GM23338 (cell line): ENCODE measurements at regions not wholly inside any gene's neighbourhood (a gene's known extent, or its start where the extent isn't known, plus 50 kb on each side); places are given as distances from the start of the nearest gene placed in this dataset.

ENCODE experiments used
- ATAC-seq: fragments of 200-7000 bp; cut with Tn5 transposase; 3 replicates; pipeline ENCODE4 v1.9.1; 2020
- DNase-seq: peaks from one replicate; pipeline ENCODE4 v3.0.0-alpha.2; 2015; ENCODE audit warnings: low spot score
- H2AFZ ChIP-seq: fragments of 200-600 bp; sonication (generic); 2 replicates; pipeline ENCODE4 v1.8.0; 2016; ENCODE audit warnings: antibody characterized with exemption, mild to moderate bottlenecking, moderate library complexity
- H3F3A ChIP-seq: fragments of 200-600 bp; sonication (generic); replicated peaks from 2 replicates; pipeline ENCODE4 v1.8.0; 2017; ENCODE audit warnings: antibody characterized with exemption, mixed run types, low read depth
- H3K27ac ChIP-seq: fragments of 200-600 bp; sonication (generic); 2 replicates; pipeline ENCODE4 v1.6.1; 2016; ENCODE audit warnings: low read depth
- H3K27me3 ChIP-seq: fragments of 200-600 bp; sonication (generic); 2 replicates; pipeline ENCODE4 v1.8.0; 2016; ENCODE audit warnings: mild to moderate bottlenecking, mixed run types, moderate library complexity; ENCODE audit not compliant: insufficient read depth
- H3K36me3 ChIP-seq: fragments of 200-600 bp; sonication (generic); 2 replicates; pipeline ENCODE4 v1.8.0; 2016; ENCODE audit warnings: mild to moderate bottlenecking; ENCODE audit not compliant: insufficient read depth
- H3K4me1 ChIP-seq: fragments of 200-600 bp; sonication (generic); 2 replicates; pipeline ENCODE4 v1.8.0; 2016; ENCODE audit warnings: mild to moderate bottlenecking, moderate library complexity; ENCODE audit not compliant: insufficient read depth
- H3K4me2 ChIP-seq: fragments of 200-600 bp; sonication (generic); 2 replicates; pipeline ENCODE4 v1.7.1; 2017; ENCODE audit warnings: mixed run types
- H3K4me3 ChIP-seq: fragments of 200-600 bp; sonication (generic); 2 replicates; pipeline ENCODE4 v1.6.1; 2016; ENCODE audit warnings: mixed run types
- H3K79me2 ChIP-seq: fragments of 200-600 bp; sonication (generic); replicated peaks from 2 replicates; pipeline ENCODE4 v1.8.0; 2017; ENCODE audit warnings: mild to moderate bottlenecking; ENCODE audit not compliant: insufficient read depth
- H3K9me2 ChIP-seq: fragments of 200-600 bp; sonication (generic); 2 replicates; pipeline ENCODE4 v1.8.0; 2017; ENCODE audit not compliant: insufficient read depth
- H4K20me1 ChIP-seq: fragments of 200-600 bp; sonication (generic); replicated peaks from 2 replicates; pipeline ENCODE4 v1.8.0; 2017; ENCODE audit warnings: mild to moderate bottlenecking; ENCODE audit not compliant: insufficient read depth
- H3K27ac Mint-ChIP-seq: 2 replicates; pipeline ENCODE4 v1.8.0; 2020; ENCODE audit warnings: inconsistent platforms, mild to moderate bottlenecking, moderate library complexity, mixed read lengths
- H3K27me3 Mint-ChIP-seq: 3 replicates; pipeline ENCODE4 v1.8.0; 2022; ENCODE audit warnings: low read depth, mild to moderate bottlenecking, moderate library complexity, mixed read lengths, inconsistent platforms; ENCODE audit not compliant: insufficient read depth, poor library complexity
- H3K36me3 Mint-ChIP-seq: 3 replicates; pipeline ENCODE4 v1.8.0; 2021; ENCODE audit warnings: low read depth, mild to moderate bottlenecking, inconsistent platforms, moderate library complexity, mixed read lengths
- H3K4me1 Mint-ChIP-seq: 3 replicates; pipeline ENCODE4 v1.8.0; 2020; ENCODE audit warnings: mild to moderate bottlenecking, inconsistent platforms, mixed read lengths
- H3K4me3 Mint-ChIP-seq: 3 replicates; pipeline ENCODE4 v1.8.0; 2021; ENCODE audit warnings: moderate library complexity, mild to moderate bottlenecking, inconsistent platforms, mixed read lengths
- H3K9me3 Mint-ChIP-seq: 3 replicates; pipeline ENCODE4 v1.8.0; 2020; ENCODE audit warnings: moderate library complexity, mild to moderate bottlenecking, inconsistent platforms, mixed read lengths
- CREB1 ChIP-seq: fragments of 250-450 bp; sonication (Bioruptor Pico); IDR thresholded peaks from 2 replicates; pipeline ENCODE4 v1.5.0; 2020; ENCODE audit warnings: low read depth, mild to moderate bottlenecking, moderate library complexity
- EZH2 ChIP-seq: fragments of 200-600 bp; sonication (generic); IDR thresholded peaks from one replicate; pipeline ENCODE4 v1.8.0; 2017; ENCODE audit warnings: antibody characterized with exemption, mild to moderate bottlenecking, low read depth; ENCODE audit not compliant: unreplicated experiment
- EZH2phosphoT487 ChIP-seq: fragments of 200-600 bp; sonication (generic); IDR thresholded peaks from one replicate; pipeline ENCODE4 v1.8.1; 2018; ENCODE audit warnings: antibody characterized with exemption; ENCODE audit not compliant: unreplicated experiment
- JUNB ChIP-seq: IDR thresholded peaks from one replicate; pipeline ENCODE4 v1.6.1; 2016; ENCODE audit warnings: antibody characterized with exemption; ENCODE audit not compliant: unreplicated experiment
- NANOG ChIP-seq: IDR thresholded peaks from 2 replicates; pipeline ENCODE4 v1.6.1; 2016; ENCODE audit warnings: antibody characterized with exemption, borderline replicate concordance
- POLR2AphosphoS5 ChIP-seq: IDR thresholded peaks from 2 replicates; pipeline ENCODE4 v1.6.1; 2016; ENCODE audit warnings: antibody characterized with exemption, low read depth
- STAT1 ChIP-seq: IDR thresholded peaks from one replicate; pipeline ENCODE4 v1.6.1; 2016; ENCODE audit warnings: antibody characterized with exemption; ENCODE audit not compliant: unreplicated experiment
- ZNF114 ChIP-seq: fragments of 250-450 bp; sonication (Bioruptor Pico); IDR thresholded peaks from 2 replicates; pipeline ENCODE4 v1.5.0; 2020; ENCODE audit warnings: mild to moderate bottlenecking, moderate library complexity
- ZNF331 ChIP-seq: fragments of 250-450 bp; sonication (Bioruptor Pico); IDR thresholded peaks from 2 replicates; pipeline ENCODE4 v1.5.0; 2020; ENCODE audit warnings: low read depth, mild to moderate bottlenecking, moderate library complexity
- TF ChIP-seq, protein P1 (sequence below), 2 experiments: fragments of 200-600 bp in 1 of 2; sonication (generic) in 1 of 2; conservative IDR thresholded peaks; 2 replicates each; pipeline versions ENCODE4 v1.5.1 to v1.6.1; 2016 to 2017; ENCODE audit warnings: antibody characterized with exemption in 2 of 2, low read depth in 2 of 2, mild to moderate bottlenecking in 2 of 2, moderate library complexity in 1 of 2
- TF ChIP-seq, protein P2 (sequence below): IDR thresholded peaks from 2 replicates; pipeline ENCODE4 v1.6.1; 2016; ENCODE audit warnings: antibody characterized with exemption
- TF ChIP-seq, protein P3 (sequence below): fragments of 250-450 bp; sonication (Bioruptor Pico); IDR thresholded peaks from 2 replicates; pipeline ENCODE4 v1.5.0; 2020; ENCODE audit warnings: mild to moderate bottlenecking, moderate library complexity
- TF ChIP-seq, protein P4 (sequence below): IDR thresholded peaks from one replicate; pipeline ENCODE4 v1.6.1; 2018; ENCODE audit warnings: antibody characterized with exemption; ENCODE audit not compliant: unreplicated experiment

DNA sequence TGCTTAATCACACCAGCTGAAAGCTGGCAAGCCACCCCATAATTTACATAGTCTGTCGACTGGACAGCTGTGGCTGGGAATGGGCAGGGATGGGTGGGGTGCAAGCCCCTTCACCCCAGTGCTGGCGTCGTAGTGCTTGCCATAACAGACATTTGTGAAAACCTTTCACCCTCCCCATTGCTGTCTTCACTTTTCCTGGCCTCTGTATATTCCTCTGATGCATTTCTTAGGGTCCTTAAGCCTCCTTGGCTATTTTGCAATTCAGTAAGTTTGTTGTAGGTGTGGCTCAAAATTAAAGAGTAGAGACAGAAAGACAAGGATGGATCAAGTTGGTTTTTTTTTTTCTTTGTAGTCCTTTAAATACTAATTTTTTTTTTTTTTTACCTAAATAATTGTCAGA lies 383.3 kb upstream of the MCTP2 start:
- H3K27me3 ChIP-seq = no peaks in the 10 kb centered on the region
- H2AFZ ChIP-seq = no peak overlapping the region
- peaks cover 7% of the 10 kb centered on the region; the same call in 1 of the 2 replicates for H3K4me1 ChIP-seq
- no peaks in the 10 kb centered on the region for H3F3A ChIP-seq
- DNase-seq (no peak), ATAC-seq (no peak)
- H3K27me3 Mint-ChIP-seq = peaks cover 2% of the 10 kb centered on the region
- no peaks in the 10 kb centered on the region for H3K36me3 ChIP-seq
- H3K4me2 ChIP-seq = no peak overlapping the region
- TF ChIP-seq, protein P1, sequence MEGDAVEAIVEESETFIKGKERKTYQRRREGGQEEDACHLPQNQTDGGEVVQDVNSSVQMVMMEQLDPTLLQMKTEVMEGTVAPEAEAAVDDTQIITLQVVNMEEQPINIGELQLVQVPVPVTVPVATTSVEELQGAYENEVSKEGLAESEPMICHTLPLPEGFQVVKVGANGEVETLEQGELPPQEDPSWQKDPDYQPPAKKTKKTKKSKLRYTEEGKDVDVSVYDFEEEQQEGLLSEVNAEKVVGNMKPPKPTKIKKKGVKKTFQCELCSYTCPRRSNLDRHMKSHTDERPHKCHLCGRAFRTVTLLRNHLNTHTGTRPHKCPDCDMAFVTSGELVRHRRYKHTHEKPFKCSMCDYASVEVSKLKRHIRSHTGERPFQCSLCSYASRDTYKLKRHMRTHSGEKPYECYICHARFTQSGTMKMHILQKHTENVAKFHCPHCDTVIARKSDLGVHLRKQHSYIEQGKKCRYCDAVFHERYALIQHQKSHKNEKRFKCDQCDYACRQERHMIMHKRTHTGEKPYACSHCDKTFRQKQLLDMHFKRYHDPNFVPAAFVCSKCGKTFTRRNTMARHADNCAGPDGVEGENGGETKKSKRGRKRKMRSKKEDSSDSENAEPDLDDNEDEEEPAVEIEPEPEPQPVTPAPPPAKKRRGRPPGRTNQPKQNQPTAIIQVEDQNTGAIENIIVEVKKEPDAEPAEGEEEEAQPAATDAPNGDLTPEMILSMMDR (conservative IDR thresholded peaks at IDR 0.05; ENCODE audit: low read depth in 2 of 2) = no peak
- TF ChIP-seq ZNF331 (CRISPR knock-in tag) (no peak), JUNB (no peak), EZH2 (no peak), NANOG (no peak), ZNF114 (CRISPR knock-in tag) (no peak), EZH2phosphoT487 (no peak), CREB1 (CRISPR knock-in tag) (no peak), STAT1 (no peak), POLR2AphosphoS5 (no peak)
- TF ChIP-seq, protein P2, sequence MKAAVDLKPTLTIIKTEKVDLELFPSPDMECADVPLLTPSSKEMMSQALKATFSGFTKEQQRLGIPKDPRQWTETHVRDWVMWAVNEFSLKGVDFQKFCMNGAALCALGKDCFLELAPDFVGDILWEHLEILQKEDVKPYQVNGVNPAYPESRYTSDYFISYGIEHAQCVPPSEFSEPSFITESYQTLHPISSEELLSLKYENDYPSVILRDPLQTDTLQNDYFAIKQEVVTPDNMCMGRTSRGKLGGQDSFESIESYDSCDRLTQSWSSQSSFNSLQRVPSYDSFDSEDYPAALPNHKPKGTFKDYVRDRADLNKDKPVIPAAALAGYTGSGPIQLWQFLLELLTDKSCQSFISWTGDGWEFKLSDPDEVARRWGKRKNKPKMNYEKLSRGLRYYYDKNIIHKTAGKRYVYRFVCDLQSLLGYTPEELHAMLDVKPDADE = no peak
- TF ChIP-seq, protein P3, sequence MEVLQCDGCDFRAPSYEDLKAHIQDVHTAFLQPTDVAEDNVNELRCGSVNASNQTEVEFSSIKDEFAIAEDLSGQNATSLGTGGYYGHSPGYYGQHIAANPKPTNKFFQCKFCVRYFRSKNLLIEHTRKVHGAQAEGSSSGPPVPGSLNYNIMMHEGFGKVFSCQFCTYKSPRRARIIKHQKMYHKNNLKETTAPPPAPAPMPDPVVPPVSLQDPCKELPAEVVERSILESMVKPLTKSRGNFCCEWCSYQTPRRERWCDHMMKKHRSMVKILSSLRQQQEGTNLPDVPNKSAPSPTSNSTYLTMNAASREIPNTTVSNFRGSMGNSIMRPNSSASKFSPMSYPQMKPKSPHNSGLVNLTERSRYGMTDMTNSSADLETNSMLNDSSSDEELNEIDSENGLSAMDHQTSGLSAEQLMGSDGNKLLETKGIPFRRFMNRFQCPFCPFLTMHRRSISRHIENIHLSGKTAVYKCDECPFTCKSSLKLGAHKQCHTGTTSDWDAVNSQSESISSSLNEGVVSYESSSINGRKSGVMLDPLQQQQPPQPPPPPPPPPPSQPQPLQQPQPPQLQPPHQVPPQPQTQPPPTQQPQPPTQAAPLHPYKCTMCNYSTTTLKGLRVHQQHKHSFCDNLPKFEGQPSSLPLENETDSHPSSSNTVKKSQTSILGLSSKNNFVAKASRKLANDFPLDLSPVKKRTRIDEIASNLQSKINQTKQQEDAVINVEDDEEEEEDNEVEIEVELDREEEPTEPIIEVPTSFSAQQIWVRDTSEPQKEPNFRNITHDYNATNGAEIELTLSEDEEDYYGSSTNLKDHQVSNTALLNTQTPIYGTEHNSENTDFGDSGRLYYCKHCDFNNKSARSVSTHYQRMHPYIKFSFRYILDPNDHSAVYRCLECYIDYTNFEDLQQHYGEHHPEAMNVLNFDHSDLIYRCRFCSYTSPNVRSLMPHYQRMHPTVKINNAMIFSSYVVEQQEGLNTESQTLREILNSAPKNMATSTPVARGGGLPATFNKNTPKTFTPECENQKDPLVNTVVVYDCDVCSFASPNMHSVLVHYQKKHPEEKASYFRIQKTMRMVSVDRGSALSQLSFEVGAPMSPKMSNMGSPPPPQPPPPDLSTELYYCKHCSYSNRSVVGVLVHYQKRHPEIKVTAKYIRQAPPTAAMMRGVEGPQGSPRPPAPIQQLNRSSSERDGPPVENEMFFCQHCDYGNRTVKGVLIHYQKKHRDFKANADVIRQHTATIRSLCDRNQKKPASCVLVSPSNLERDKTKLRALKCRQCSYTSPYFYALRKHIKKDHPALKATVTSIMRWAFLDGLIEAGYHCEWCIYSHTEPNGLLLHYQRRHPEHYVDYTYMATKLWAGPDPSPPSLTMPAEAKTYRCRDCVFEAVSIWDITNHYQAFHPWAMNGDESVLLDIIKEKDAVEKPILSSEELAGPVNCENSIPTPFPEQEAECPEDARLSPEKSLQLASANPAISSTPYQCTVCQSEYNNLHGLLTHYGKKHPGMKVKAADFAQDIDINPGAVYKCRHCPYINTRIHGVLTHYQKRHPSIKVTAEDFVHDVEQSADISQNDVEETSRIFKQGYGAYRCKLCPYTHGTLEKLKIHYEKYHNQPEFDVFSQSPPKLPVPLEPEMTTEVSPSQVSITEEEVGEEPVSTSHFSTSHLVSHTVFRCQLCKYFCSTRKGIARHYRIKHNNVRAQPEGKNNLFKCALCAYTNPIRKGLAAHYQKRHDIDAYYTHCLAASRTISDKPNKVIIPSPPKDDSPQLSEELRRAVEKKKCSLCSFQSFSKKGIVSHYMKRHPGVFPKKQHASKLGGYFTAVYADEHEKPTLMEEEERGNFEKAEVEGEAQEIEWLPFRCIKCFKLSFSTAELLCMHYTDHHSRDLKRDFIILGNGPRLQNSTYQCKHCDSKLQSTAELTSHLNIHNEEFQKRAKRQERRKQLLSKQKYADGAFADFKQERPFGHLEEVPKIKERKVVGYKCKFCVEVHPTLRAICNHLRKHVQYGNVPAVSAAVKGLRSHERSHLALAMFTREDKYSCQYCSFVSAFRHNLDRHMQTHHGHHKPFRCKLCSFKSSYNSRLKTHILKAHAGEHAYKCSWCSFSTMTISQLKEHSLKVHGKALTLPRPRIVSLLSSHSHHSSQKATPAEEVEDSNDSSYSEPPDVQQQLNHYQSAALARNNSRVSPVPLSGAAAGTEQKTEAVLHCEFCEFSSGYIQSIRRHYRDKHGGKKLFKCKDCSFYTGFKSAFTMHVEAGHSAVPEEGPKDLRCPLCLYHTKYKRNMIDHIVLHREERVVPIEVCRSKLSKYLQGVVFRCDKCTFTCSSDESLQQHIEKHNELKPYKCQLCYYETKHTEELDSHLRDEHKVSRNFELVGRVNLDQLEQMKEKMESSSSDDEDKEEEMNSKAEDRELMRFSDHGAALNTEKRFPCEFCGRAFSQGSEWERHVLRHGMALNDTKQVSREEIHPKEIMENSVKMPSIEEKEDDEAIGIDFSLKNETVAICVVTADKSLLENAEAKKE (CRISPR knock-in tag) = no peak
- TF ChIP-seq, protein P4, sequence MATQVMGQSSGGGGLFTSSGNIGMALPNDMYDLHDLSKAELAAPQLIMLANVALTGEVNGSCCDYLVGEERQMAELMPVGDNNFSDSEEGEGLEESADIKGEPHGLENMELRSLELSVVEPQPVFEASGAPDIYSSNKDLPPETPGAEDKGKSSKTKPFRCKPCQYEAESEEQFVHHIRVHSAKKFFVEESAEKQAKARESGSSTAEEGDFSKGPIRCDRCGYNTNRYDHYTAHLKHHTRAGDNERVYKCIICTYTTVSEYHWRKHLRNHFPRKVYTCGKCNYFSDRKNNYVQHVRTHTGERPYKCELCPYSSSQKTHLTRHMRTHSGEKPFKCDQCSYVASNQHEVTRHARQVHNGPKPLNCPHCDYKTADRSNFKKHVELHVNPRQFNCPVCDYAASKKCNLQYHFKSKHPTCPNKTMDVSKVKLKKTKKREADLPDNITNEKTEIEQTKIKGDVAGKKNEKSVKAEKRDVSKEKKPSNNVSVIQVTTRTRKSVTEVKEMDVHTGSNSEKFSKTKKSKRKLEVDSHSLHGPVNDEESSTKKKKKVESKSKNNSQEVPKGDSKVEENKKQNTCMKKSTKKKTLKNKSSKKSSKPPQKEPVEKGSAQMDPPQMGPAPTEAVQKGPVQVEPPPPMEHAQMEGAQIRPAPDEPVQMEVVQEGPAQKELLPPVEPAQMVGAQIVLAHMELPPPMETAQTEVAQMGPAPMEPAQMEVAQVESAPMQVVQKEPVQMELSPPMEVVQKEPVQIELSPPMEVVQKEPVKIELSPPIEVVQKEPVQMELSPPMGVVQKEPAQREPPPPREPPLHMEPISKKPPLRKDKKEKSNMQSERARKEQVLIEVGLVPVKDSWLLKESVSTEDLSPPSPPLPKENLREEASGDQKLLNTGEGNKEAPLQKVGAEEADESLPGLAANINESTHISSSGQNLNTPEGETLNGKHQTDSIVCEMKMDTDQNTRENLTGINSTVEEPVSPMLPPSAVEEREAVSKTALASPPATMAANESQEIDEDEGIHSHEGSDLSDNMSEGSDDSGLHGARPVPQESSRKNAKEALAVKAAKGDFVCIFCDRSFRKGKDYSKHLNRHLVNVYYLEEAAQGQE = no peak
- no peaks in the 10 kb centered on the region for H3K9me3 Mint-ChIP-seq
- H3K9me2 ChIP-seq = peaks cover 4% of the 10 kb centered on the region
- H3K27ac Mint-ChIP-seq = no peak overlapping the region
- H3K4me3 Mint-ChIP-seq = no peak overlapping the region
- H3K4me3 ChIP-seq = no peak overlapping the region
- H3K27ac ChIP-seq = no peak overlapping the region
- peaks cover 9% of the 10 kb centered on the region; the same call in 2 of the 3 replicates for H3K4me1 Mint-ChIP-seq
- no peaks in the 10 kb centered on the region for H3K79me2 ChIP-seq
- H3K36me3 Mint-ChIP-seq = no peaks in the 10 kb centered on the region
- no peaks in the 10 kb centered on the region for H4K20me1 ChIP-seq
